HG03521 (cell line): ENCODE measurements at regions not wholly inside any gene's neighbourhood (a gene's known extent, or its start where the extent isn't known, plus 50 kb on each side); places are given as distances from the start of the nearest gene placed in this dataset.

Experiments
- ATAC-seq: cut with Tn5 transposase; IDR thresholded peaks from one replicate; pipeline ENCODE4 v1.9.1; 2021; ENCODE audit warnings: mild to moderate bottlenecking, moderate library complexity; ENCODE audit not compliant: unreplicated experiment

GRCh38 chr14:21725250-21725649, 51.6 kb upstream of the OR4E1 start:
- ATAC-seq = no peak

DNA sequence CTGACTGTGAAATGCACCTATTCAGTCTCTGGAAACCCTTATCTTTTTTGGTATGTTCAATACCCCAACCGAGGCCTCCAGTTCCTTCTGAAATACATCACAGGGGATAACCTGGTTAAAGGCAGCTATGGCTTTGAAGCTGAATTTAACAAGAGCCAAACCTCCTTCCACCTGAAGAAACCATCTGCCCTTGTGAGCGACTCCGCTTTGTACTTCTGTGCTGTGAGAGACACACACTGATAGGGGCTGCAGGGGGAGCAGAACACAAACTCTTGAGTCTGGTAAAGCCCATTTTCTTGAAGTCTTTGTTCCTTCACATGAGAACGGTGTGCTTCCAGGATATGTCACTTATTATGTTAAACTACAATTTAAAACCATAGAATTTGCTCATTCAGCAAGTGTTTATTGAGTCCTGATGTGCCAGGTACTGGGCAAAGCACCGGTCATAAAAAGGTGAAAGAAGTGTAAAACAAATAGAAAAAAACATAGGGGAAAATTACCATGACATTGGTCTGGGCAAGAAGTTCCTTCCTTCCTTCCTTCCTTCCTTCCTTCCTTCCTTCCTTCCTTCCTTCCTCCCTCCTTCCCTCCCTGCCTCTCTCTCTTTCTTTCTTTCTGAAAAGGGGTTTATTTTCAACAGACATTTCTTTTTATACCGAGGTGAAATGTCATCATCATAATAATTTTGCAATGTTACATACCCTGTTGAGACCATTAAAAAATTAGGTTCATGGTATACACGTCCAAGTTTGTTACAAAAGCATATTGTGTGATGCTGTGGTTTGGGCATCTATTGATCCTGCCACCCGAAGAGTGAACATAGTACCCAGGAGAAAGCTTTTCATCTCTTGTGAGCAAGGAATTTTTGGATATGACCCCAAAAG, 50.7 kb upstream of the OR4E1 start:
- no peak for ATAC-seq

DNA sequence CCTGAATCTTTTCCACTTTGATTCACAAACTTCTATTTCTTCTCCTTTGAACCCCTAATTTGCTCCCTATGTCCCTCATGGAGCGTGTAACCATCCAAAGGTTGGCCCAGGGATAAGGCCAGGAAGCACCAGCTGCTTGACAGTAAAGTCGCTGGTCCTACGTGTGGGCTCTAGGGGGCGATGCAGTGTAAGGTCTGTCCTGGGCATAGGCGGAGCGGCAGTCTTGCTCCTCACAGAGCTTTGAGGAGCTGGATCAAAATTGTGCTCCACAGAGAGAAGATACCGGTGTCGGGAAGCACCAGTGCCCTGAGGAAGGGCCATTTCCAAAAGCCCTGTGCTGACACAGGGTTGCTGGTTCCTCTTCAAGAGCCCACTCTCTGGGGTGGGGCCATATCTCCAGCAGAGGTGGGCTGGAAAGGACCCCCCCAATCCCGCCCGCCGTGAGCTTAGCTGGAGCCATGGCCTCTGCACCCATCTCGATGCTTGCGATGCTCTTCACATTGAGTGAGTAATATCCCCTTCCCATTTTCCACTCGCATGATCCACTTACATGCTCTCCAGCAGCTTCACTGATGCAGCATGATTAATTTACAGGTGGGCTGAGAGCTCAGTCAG, 49.9 kb upstream of the OR4E1 start:
- no peak for ATAC-seq
